ENCODE measurements at regions not wholly inside any gene's neighbourhood (a gene's known extent, or its start where the extent isn't known, plus 50 kb on each side); places are given as distances from the start of the nearest gene placed in this dataset.

- H3K9me3 ChIP-seq (replicated peaks in 1 of 2; ENCODE audit: control insufficient read depth in 1 of 2, insufficient read depth in 1 of 2, low read length in 2 of 2) = no peaks in the 10 kb centered on the region
- H3K36me3 ChIP-seq (replicated peaks in 1 of 2; ENCODE audit: control insufficient read depth in 1 of 2, insufficient read depth in 2 of 2, low read length in 2 of 2) = no peaks in the 10 kb centered on the region
- peaks cover 0 to 9% (median 2%) of the 10 kb centered on the region in 7 donors for H3K9me3 Mint-ChIP-seq
- no peak overlapping the region for H3K27ac Mint-ChIP-seq
- DNase-seq = no peak
- WGBS (ENCODE audit: insufficient coverage) = 65% methylated on average over 3 of the region's 8 CpGs
- H3K9ac ChIP-seq (ENCODE audit: insufficient read depth, low read length, poor library complexity, severe bottlenecking) = no peak overlapping the region
- no peak overlapping the region for H3K27ac ChIP-seq (ENCODE audit: low read depth in 1 of 2, low read length in 2 of 2)
- H3K4me2 ChIP-seq (replicated peaks; ENCODE audit: extremely low read depth, low read length, poor library complexity, severe bottlenecking) = no peak overlapping the region
- H3K4me1 Mint-ChIP-seq = peaks cover 24% of the 10 kb centered on the region
- H3K27me3 Mint-ChIP-seq (ENCODE audit: low read depth in 3 of 3) = peaks cover 0 to 5% (median 3%) of the 10 kb centered on the region in 3 donors
- TF ChIP-seq CTCF (IDR thresholded peaks at IDR 0.05) = no peak
- H3K4me3 ChIP-seq (replicated peaks in 1 of 3; ENCODE audit: low read depth in 2 of 3, low read length in 3 of 3) = no peak overlapping the region
- H3K79me2 ChIP-seq (ENCODE audit: insufficient read depth, low read length) = no peaks in the 10 kb centered on the region
- no peak overlapping the region for H2AFZ ChIP-seq (ENCODE audit: insufficient read depth, low read depth, low read length, poor library complexity, severe bottlenecking)
- H4K20me1 ChIP-seq (ENCODE audit: insufficient read depth, low read length) = no peaks in the 10 kb centered on the region
- H3K4me3 Mint-ChIP-seq = no peak overlapping the region
- intact Hi-C loops (cut with micrococcal nuclease) = no loop called here
- no peaks in the 10 kb centered on the region for H3K27me3 ChIP-seq (ENCODE audit: control insufficient read depth in 2 of 2, insufficient read depth in 2 of 2, low read length in 2 of 2)
- peaks cover 13 to 14% of the 10 kb centered on the region in 2 donors for H3K4me1 ChIP-seq (ENCODE audit: control insufficient read depth in 1 of 2, insufficient read depth in 2 of 2, low read length in 2 of 2)
- H3K36me3 Mint-ChIP-seq = peaks cover 0 to 2% of the 10 kb centered on the region in 2 donors
These were observed 319.9 kb upstream of the ID2 start for GRCh38 chr2:8361930-8362329.

- no peak overlapping the region for H2AFZ ChIP-seq (ENCODE audit: insufficient read depth, low read depth, low read length, poor library complexity, severe bottlenecking)
- H3K79me2 ChIP-seq (ENCODE audit: insufficient read depth, low read length) = no peaks in the 10 kb centered on the region
- H3K36me3 Mint-ChIP-seq = no peaks in the 10 kb centered on the region
- no peaks in the 10 kb centered on the region for H3K9me3 ChIP-seq (replicated peaks in 1 of 2; ENCODE audit: control insufficient read depth in 1 of 2, insufficient read depth in 1 of 2, low read length in 2 of 2)
- no peak overlapping the region for H3K27ac ChIP-seq (ENCODE audit: low read depth in 1 of 2, low read length in 2 of 2)
- 94% methylated on average over 5 of the region's 6 CpGs for WGBS (ENCODE audit: insufficient coverage)
- H3K9ac ChIP-seq (ENCODE audit: insufficient read depth, low read length, poor library complexity, severe bottlenecking) = no peak overlapping the region
- H3K4me1 ChIP-seq (ENCODE audit: control insufficient read depth in 1 of 2, insufficient read depth in 2 of 2, low read length in 2 of 2) = peaks cover 6 to 7% of the 10 kb centered on the region in 2 donors
- H3K4me3 ChIP-seq (replicated peaks in 1 of 3; ENCODE audit: low read depth in 2 of 3, low read length in 3 of 3) = no peak overlapping the region
- peaks cover 18% of the 10 kb centered on the region for H3K4me1 Mint-ChIP-seq
- no peaks in the 10 kb centered on the region for H3K36me3 ChIP-seq (replicated peaks in 1 of 2; ENCODE audit: control insufficient read depth in 1 of 2, insufficient read depth in 2 of 2, low read length in 2 of 2)
- H3K27me3 Mint-ChIP-seq (ENCODE audit: low read depth in 3 of 3) = peaks cover 0 to 5% (median 3%) of the 10 kb centered on the region in 3 donors
- intact Hi-C loops (cut with micrococcal nuclease) = no loop called here
- no peaks in the 10 kb centered on the region for H3K27me3 ChIP-seq (ENCODE audit: control insufficient read depth in 2 of 2, insufficient read depth in 2 of 2, low read length in 2 of 2)
- H3K9me3 Mint-ChIP-seq = peaks cover 0 to 4% (median 2%) of the 10 kb centered on the region in 7 donors
- no peak overlapping the region for H3K4me3 Mint-ChIP-seq
- H3K4me2 ChIP-seq (replicated peaks; ENCODE audit: extremely low read depth, low read length, poor library complexity, severe bottlenecking) = no peak overlapping the region
- no peak overlapping the region for H3K27ac Mint-ChIP-seq
- TF ChIP-seq CTCF (IDR thresholded peaks at IDR 0.05) = no peak
- H4K20me1 ChIP-seq (ENCODE audit: insufficient read depth, low read length) = no peaks in the 10 kb centered on the region
- DNase-seq = no peak
These were observed 318.7 kb upstream of the ID2 start for GRCh38 chr2:8363161-8363560.

Measured in CD14-positive monocyte (primary cell).